DND-41 (cell line): ENCODE measurements at regions not wholly inside any gene's neighbourhood (a gene's known extent, or its start where the extent isn't known, plus 50 kb on each side); places are given as distances from the start of the nearest gene placed in this dataset.
"Not testable (repeated sequence)": the region's sequence is repeated elsewhere in the genome, so short reads cannot be mapped to it uniquely, and the experiment has no call there.

ENCODE experiments used
- CTCF ChIP-seq: IDR thresholded peaks from 2 replicates; pipeline ENCODE4 v1.5.1; 2012; ENCODE audit warnings: borderline replicate concordance, low read length, moderate library complexity, mild to moderate bottlenecking; ENCODE audit not compliant: poor library complexity, severe bottlenecking; ENCODE audit errors: extremely low read depth
- EZH2 ChIP-seq: IDR thresholded peaks from 3 replicates; pipeline ENCODE4 v1.6.1; 2012; ENCODE audit warnings: borderline replicate concordance, low read depth, mild to moderate bottlenecking, moderate library complexity, low read length, inconsistent platforms; ENCODE audit not compliant: severe bottlenecking

- TF ChIP-seq CTCF, EZH2: not testable (repeated sequence)
Measured at GRCh38 chr3:3999340-3999739, 200.1 kb downstream of the LRRN1 start.
